NCI-H69 (cell line): ENCODE measurements at regions not wholly inside any gene's neighbourhood (a gene's known extent, or its start where the extent isn't known, plus 50 kb on each side); places are given as distances from the start of the nearest gene placed in this dataset.

Source experiments
- DNase-seq: peaks from one replicate; lab custom pipeline; 2025; lab: John Stamatoyannopoulos, UW

DNA sequence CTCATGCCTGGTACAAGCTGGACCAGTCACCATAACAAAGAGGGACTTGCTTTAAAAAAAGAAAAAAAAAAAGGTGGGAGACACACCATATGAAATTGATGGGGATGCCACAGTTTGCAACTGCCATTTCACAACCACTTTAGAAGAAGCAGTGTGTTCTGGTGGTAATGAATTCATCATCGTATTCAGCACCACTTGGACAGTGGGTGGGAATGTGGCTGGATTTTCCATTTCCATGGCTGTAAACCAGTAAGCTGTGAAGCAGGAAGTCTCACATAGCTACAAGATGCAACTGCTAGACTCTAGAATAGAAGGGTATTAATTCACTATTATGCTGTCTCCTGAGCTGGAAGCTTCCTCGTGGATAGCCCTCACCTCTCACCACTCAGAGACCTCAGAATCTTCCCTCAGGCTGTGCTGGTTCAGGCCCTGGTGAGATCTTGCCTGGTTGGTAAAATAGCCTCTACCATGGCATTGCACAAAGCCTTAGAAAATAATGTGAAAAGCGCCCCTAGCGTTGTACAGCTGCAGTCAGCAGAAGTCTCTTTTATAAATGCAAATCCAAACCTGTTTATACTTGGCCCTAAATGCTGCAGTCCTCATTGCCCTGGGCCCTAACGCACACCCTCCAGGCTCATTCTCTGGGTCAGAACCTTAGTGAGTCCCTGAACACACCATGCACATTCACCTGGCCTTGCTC is 150.7 kb downstream of the KCTD15 start:
- DNase-seq: peak; percentile 13

- no peak for DNase-seq
These were observed 152.1 kb downstream of the KCTD15 start for GRCh38 chr19:33948651-33949335.

DNA sequence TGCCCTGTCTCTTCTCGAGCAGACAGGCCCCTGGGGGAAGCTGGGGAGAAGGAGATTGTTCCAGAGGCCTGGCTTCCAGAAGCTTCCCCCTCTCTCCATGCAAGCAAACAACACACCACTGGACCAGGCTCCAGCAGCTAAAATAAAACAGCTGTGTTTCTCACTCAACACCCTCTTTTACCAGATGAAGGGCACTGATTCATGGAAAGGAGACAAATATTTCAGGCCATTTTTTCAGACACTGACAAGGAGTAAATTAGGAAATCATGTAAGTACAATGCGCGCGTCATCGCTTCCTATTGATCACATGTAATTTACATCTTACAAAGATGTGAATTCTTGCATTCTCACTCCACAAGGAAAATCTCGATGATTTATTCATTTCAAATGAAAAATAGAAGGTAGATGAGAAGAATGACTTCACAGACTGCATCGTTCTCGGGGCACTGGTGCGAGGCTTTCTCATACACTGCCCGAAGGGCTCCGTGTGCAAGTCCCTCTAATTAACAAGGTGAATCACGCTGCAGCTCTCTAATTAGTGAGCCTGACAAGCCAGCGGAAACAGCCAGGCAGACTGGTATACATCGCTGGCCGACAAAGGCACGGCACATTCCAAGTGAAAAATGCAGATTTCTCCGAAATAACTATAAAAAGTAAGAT is 153.6 kb downstream of the KCTD15 start:
- DNase-seq: peak; percentile 41

DNA sequence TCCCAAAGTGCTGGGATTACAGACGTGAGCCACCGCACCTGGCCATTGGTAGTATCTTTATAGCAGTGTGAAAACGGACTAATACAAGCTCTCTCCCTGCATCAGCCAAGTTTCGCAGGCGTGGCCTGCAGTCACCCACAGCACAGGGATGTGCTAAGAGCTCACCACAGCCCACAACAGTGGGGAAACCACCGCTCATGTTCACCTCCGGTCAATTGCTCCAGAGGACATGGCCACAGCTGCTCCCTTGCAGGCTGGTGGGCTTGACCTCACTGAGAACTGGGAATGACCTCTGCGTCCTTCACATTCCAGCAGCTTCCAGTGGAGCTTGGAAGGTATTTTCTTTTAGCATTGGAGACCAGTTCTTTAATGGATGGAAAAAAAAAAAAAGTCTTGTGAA is 156.4 kb downstream of the KCTD15 start:
- DNase-seq: no peak

- no peak for DNase-seq
These were observed 156.9 kb downstream of the KCTD15 start for GRCh38 chr19:33953592-33953991.

DNA sequence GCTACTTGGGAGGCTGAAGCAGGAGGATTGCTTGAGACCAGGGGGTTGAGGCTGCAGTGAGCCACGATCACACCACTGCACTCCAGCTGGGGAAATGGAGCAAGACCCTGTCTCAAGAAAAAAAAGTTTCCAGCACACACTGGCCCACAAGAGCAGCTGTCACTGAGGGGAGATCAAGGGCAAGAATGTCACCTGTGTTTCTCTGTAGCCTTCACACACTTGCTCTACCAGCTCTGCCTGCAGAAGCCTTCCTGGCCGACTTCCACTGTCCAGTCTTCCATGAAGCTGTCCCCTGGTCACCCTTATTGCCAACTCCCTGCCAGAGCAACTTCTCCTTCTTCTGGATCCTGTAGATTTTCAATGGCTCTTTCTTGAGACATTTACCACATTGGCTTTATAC is 158.0 kb downstream of the KCTD15 start:
- DNase-seq: no peak

GRCh38 chr19:33956941-33957340 is 160.3 kb downstream of the KCTD15 start:
- DNase-seq: no peak

GRCh38 chr19:33957804-33958203 is 161.1 kb downstream of the KCTD15 start:
- DNase-seq: no peak

DNA sequence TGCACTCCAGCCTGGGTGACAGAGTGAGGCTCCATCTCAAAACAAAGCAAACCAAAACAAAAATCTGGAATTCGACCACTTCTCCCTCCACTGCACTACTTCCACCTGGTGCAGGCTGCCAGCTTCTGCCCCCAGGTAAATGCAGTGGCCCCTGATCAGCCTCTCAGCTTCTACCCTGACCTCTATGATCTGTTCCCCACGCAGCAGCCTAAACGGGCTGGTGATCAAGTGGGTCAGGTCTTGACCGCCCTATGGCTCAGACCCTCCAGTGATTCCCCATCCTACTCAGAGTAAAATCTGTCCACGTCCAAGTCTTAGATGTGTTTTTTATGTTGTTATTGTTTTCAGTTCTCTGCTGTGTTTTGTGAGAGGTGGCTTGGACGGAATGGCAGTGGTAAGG is 163.9 kb downstream of the KCTD15 start:
- no peak for DNase-seq

DNA sequence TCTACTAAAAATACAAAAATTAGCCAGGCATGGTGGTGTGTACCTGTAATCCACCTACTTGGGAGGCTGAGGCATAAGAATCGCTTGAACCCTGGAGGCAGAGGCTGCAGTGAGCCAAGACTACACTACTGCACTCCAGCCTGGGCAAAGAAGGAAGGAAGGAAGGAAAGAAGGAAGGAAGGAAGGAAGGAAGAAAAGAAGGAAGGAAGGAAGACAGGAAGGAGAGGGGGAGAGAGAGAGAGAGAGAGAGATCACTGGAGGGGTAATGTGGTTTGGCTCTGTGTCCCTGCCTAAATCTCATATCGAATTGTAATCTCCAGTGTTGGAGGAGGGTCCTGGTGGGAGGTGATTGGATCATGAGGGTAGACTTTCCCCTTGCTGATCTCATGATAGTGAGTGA is 165.5 kb downstream of the KCTD15 start:
- no peak for DNase-seq

DNA sequence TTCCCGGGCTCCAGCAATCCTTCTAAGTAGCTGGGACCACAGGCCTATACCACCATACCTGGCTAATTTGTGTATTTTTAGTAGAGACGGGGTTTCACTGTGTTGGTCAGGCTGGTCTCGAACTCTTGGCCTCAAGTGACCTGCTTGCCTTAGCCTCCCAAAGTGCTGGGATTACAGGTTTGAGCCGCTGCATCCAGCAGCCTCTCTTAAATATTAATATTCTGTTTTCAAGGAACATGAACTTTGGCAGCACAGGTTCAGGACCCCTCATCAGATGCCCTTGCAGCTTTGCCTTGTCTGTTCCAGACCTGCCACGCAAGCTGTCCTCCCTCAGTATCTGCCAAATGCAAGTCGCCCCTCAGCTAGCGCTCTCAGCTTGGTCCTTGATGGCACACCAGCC is 166.8 kb downstream of the KCTD15 start:
- no peak for DNase-seq

DNA sequence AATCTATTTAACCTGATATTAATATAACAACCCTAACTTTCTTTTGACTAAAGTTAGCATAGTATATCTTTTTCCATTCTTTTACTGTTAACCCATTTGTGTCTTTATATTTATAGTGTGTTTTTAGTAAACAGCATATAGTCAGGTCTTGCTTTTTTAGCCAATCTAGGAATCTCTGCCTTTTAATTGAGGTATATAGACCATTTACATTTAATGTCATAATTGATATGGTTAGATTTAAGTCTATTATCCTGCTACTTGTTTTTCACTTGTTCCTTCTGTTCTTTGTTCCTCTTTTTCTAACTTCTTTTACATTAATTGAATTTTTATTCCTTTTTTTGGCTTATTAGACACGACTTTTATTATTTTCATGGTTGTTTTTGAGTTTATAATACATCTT is 174.4 kb downstream of the KCTD15 start:
- no peak for DNase-seq

DNA sequence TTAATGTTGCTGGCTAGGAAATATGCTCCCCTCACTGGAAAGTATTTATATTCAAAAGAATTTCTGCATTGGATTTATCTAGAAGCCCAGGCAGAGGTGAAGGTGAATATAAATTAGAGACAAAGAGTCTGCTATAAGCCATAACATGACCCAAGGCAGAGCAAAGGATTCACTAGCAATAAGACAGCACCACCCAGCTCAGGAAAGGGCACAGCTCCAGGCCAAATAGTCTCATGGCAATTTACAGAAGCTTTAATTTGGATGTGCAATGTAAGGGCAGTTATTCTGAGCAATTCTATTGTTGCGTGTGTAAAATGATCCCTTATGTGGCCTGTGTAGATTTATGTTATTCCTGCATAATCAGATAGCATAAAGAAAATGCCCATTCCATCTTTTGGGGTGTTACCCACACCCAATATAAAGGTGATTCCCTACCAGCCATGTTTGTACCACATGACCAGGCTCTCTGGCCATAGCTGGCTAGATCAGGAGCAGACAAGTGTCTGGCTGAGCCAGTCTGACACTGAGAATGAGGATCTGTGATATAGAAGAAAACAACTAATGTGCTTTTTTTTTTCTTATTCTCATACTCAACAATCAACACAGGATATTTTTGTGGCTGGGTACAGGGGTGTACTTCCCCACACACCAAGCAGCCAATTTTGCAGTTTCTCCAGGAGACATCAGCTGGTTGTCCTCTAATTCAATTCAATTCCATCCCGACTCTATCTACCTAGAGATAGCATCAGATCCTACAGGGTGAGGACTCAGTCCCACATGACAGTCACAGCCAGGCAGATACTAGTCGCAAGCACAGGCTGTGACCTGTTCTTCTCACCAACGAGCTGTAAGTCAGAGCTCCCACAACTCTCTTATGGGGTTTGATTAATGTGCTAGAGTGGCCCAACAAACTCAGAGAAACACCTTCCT is 181.4 kb downstream of the KCTD15 start:
- DNase-seq: no peak

DNA sequence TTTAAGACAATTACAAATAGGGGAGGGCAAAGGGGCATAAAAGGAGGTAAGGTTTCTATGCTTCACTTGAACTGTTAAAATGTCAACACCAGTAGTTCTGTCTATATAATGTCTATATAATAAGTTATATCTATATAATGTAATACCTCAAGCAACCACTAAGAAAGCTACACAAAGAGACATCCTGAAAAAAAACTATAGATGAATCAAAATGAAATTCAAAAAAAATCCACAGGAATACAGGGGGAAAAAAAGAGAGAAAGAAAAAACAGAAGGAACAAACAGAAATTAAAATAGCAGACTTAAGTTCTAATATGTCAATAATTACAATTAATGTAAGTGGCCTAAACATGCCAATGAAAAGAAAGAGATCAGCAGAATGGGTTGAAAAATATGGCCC is 186.0 kb downstream of the KCTD15 start:
- DNase-seq: no peak

DNA sequence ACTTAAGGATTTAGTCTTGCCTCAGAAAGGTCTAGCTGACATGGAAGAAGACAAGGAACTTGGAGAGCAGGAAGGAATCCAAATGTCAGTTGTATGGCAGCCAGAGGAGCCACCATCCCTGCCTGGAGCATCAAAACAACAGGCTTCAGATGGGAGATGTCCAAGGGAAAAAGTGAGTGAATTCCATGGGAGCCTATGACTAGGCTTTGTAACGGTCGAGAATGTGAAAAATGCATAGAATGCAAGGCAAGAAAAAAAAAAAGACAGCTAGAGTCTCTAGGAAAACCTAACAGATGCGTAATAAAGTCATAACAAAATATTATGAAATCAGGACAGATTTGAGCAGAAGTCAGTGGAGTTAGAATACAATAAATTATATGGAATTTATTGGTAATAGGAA is 183.7 kb upstream of the LSM14A start:
- DNase-seq: no peak

DNA sequence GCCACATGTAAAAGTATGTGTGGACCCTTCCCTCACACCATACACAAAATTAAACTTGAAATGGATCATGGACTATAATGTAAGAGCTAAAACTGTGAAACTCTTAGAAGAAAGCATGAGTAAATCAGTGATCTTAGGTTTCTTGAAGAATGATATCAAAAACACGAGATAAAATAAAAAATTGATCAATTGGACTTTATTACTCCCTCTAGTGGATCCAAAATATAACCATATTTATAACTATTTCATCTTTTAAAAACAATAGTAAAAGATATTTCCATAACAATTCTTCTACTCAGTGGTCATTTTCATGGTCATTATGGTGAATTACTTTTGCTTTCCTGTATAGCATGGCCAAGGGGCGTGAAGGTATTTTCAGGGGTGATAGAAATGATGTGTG is 174.6 kb upstream of the LSM14A start:
- no peak for DNase-seq

DNA sequence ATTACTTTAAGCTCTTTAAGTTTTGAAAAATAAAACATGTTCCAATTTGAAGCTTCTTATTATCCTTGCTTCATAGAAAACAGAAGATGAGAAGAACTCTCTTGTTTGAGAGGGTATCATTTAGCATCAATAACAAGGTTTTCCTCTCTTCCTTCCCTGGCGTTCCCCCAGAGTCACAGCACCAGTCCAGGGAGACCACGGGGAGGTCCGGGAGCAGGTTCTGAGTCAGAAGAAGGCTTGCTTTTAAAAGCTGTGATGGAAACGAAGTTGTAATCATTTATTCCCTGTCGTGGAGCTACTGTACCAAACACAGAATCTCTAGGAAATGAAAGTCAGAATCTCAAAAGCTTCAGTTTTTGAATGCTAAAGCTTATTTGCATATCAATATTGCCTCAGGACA is 174.0 kb upstream of the LSM14A start:
- DNase-seq: no peak

DNA sequence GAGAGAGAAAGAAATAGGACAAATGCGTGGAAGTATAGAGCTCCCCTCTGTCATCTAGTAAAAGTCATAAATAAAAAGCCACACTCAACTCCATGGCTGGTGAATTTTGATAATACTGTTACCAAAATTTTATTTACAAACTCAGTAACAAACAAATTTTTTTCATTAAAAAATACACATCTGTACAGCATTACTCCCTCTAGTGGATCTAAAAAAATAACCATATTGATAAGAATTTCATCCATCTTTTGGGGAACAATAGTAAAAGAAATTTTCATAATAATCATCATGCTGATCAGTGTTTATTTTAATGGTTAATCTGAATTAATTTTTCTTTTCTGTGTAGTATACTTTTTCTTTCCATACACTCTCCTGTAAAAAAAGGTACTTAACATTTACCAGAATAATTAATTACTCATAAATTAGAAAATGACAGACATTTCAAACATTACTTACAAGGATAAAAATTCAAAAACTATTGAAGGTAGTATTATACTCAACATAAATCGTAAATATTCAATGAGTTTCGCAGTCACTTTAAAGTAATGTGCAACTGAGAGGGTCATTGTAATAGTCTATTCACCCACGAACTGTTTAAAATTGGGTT is 173.5 kb upstream of the LSM14A start:
- peak; percentile 3 for DNase-seq

DNA sequence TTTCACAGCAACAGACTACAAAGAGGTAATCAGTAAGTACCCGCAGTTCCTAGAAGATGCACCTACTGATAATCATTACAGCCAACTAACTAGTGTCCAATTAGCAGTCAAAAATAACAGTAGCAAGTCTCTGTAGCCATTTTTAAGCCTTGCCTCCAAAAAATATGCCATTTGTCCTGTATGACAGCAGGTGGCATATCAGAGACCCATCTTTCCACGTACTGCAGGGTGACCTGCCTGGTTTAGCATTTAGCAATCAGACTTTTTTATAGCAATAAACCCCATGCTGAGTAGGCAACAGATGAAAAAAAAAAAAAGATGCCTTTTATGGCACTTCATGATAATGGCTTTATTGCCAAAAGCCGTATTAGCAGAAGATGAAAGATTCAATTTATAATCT is 155.3 kb upstream of the LSM14A start:
- DNase-seq: no peak

GRCh38 chr19:34017601-34018000 is 154.7 kb upstream of the LSM14A start:
- no peak for DNase-seq

DNA sequence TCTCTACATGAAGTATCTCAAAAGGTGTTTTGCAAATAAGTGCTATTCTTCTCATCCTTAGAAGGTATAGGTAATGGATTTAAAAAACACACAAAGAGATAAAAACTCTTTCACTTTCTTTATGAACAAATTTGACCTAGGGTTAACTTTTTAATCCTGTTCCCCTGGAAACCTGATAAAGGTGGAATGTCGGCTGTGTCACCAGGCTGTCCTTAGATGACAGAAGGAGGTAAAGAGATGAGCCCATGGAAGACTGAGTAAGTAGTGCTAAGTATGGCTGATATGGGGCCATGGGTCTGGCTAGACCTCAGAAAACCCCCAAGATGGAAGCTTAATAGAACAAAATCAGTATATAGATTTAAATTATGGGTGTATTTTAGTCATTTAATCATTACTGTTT is 153.8 kb upstream of the LSM14A start:
- DNase-seq: no peak

DNA sequence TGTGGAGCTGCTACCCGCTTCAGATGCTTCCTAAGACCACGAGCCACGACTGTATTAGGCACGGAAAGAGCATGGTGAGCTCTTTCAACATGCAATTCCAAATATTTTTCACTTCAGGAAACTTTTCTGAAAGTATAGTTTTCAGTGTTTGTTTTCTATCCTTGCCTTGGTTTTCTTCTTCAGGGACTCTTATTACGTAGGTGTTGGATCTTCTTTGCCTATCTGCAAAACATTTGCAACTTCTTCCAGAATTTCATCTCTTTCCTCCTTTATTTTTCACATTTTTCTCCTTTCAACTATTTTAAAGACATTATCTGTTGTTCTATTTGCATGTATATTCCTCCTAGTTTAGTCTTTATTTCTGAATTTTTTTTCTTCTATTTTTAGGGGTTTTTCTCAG is 148.9 kb upstream of the LSM14A start:
- DNase-seq: no peak
